HG03575 (cell line): ENCODE measurements at regions not wholly inside any gene's neighbourhood (a gene's known extent, or its start where the extent isn't known, plus 50 kb on each side); places are given as distances from the start of the nearest gene placed in this dataset.

ENCODE experiments used
- ATAC-seq: cut with Tn5 transposase; IDR thresholded peaks from one replicate; pipeline ENCODE4 v1.9.1; 2021; ENCODE audit not compliant: unreplicated experiment, insufficient number of reproducible peaks, low FRiP score; ENCODE audit errors: extremely low read depth

- ATAC-seq = no peak
Measured at GRCh38 chr14:85974602-85975001, 444.7 kb downstream of the FLRT2 start.

- ATAC-seq = no peak
Measured at GRCh38 chr14:85963486-85963885, 433.5 kb downstream of the FLRT2 start.

GRCh38 chr14:85960756-85961155 lies 430.8 kb downstream of the FLRT2 start:
- no peak for ATAC-seq

GRCh38 chr14:85959063-85959462 lies 429.1 kb downstream of the FLRT2 start:
- ATAC-seq = no peak

GRCh38 chr14:85958069-85958468 lies 428.1 kb downstream of the FLRT2 start:
- no peak for ATAC-seq

- no peak for ATAC-seq
Measured at GRCh38 chr14:85953265-85953664, 423.3 kb downstream of the FLRT2 start.

- ATAC-seq = no peak
Measured at GRCh38 chr14:85948153-85948552, 418.2 kb downstream of the FLRT2 start.

- no peak for ATAC-seq
Measured at GRCh38 chr14:85947461-85948139, 417.7 kb downstream of the FLRT2 start.

- no peak for ATAC-seq
Measured at GRCh38 chr14:85943192-85943591, 413.2 kb downstream of the FLRT2 start.

GRCh38 chr14:85934886-85935254 lies 404.9 kb downstream of the FLRT2 start:
- ATAC-seq = peak; percentile 32

- peak; percentile 86 for ATAC-seq
Measured at GRCh38 chr14:85934123-85934885, 404.4 kb downstream of the FLRT2 start.

- ATAC-seq = no peak
Measured at GRCh38 chr14:85921241-85921640, 391.3 kb downstream of the FLRT2 start.

GRCh38 chr14:85917716-85918115 lies 387.8 kb downstream of the FLRT2 start:
- ATAC-seq = no peak

- ATAC-seq = no peak
Measured at GRCh38 chr14:85915711-85916110, 385.8 kb downstream of the FLRT2 start.

GRCh38 chr14:85912141-85912540 lies 382.2 kb downstream of the FLRT2 start:
- ATAC-seq = no peak

GRCh38 chr14:85911044-85911443 lies 381.1 kb downstream of the FLRT2 start:
- no peak for ATAC-seq

- no peak for ATAC-seq
Measured at GRCh38 chr14:85909581-85909980, 379.6 kb downstream of the FLRT2 start.

- no peak for ATAC-seq
Measured at GRCh38 chr14:85907536-85907935, 377.6 kb downstream of the FLRT2 start.

GRCh38 chr14:85897808-85898207 lies 367.9 kb downstream of the FLRT2 start:
- no peak for ATAC-seq

GRCh38 chr14:85895603-85896002 lies 365.7 kb downstream of the FLRT2 start:
- ATAC-seq = no peak

GRCh38 chr14:85892251-85892650 lies 362.3 kb downstream of the FLRT2 start:
- ATAC-seq = no peak
